ENCODE measurements at regions not wholly inside any gene's neighbourhood (a gene's known extent, or its start where the extent isn't known, plus 50 kb on each side); places are given as distances from the start of the nearest gene placed in this dataset.

DNA sequence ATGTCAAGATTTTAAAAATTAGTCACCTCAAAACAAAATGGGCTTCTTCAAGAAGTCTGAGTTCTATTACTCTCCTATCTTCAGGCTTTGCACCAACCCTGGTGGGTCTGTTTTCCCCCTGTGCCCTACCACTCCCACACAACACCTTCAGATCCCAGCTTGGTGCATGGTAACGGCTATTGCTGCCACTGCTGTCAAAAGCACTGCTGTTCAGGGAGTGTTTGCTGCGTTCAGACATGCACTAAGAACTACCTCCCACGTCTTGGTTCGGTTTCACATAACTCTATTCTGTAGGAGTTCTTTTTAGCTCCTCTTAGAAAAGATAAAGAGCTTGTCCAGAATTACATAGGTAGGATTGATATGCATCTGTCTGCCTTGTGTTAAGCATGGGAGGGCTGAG, 799.2 kb downstream of the NR2F2 start:
- in situ Hi-C loops (cut with MboI) (no loop called here), intact Hi-C loops (cut with micrococcal nuclease) (no loop called here)
- Histone ChIP-seq H3K9ac (ENCODE audit: insufficient read depth in 1 of 2, low read depth in 2 of 2, low read length in 2 of 2) (no peak overlapping the region), H3K36me3 (ENCODE audit: control insufficient read depth, insufficient read depth, low read length) (no peaks in the 10 kb centered on the region), H4K20me1 (replicated peaks; ENCODE audit: control insufficient read depth, insufficient read depth, low read length) (no peaks in the 10 kb centered on the region), H3K4me3 (no peak overlapping the region), H3K9me1 (ENCODE audit: control insufficient read depth, insufficient read depth, low read length) (no peaks in the 10 kb centered on the region), H3K9me3 (replicated peaks; ENCODE audit: control insufficient read depth, insufficient read depth, low read depth, low read length) (no peaks in the 10 kb centered on the region), H3K4me2 (ENCODE audit: insufficient read depth, low read length) (no peak overlapping the region), H2AFZ (ENCODE audit: low read depth, low read length) (no peak overlapping the region), H3K27me3 (ENCODE audit: control insufficient read depth in 2 of 2, insufficient read depth in 2 of 2, low read length in 2 of 2) (no peaks in the 10 kb centered on the region), H3K4me1 (replicated peaks in 1 of 2; ENCODE audit: control insufficient read depth in 2 of 2, insufficient read depth in 2 of 2, low read length in 2 of 2) (no peaks in the 10 kb centered on the region), H3K27ac (ENCODE audit: extremely low read depth, low read depth, low read length) (no peak overlapping the region), H3K79me2 (ENCODE audit: control insufficient read depth, insufficient read depth, low read length) (no peaks in the 10 kb centered on the region)
- ChIA-PET POLR2A (no interaction called here), CTCF (ENCODE audit: low intra/inter-chr PET ratio) (no interaction called here)
- no TSS peak for BruUV-seq (replicated peaks)
- TF ChIP-seq MEF2A (IDR thresholded peaks at IDR 0.05; ENCODE audit: control insufficient read depth, low read depth, low read length) (no peak), SNRNP70 (optimal IDR thresholded peaks at IDR 0.05; ENCODE audit: low read depth, low read length) (no peak), KAT2B (IDR thresholded peaks at IDR 0.05; ENCODE audit: low read depth, low read length) (no peak), GTF2F1 (IDR thresholded peaks at IDR 0.05; ENCODE audit: low read depth, low read length) (no peak), TAF1 (IDR thresholded peaks at IDR 0.05; ENCODE audit: control insufficient read depth, extremely low read depth, insufficient read depth, low read length, severe bottlenecking) (no peak), SIX5 (IDR thresholded peaks at IDR 0.05; ENCODE audit: borderline replicate concordance in 1 of 2, insufficient read depth in 1 of 2, low read depth in 1 of 2, low read length in 2 of 2) (no peak), LARP7 (IDR thresholded peaks at IDR 0.05) (no peak)
- TF ChIP-seq, protein P1, sequence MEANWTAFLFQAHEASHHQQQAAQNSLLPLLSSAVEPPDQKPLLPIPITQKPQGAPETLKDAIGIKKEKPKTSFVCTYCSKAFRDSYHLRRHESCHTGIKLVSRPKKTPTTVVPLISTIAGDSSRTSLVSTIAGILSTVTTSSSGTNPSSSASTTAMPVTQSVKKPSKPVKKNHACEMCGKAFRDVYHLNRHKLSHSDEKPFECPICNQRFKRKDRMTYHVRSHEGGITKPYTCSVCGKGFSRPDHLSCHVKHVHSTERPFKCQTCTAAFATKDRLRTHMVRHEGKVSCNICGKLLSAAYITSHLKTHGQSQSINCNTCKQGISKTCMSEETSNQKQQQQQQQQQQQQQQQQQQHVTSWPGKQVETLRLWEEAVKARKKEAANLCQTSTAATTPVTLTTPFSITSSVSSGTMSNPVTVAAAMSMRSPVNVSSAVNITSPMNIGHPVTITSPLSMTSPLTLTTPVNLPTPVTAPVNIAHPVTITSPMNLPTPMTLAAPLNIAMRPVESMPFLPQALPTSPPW (CRISPR knock-in tag; IDR thresholded peaks at IDR 0.05) = no peak
- TF ChIP-seq, protein P2, sequence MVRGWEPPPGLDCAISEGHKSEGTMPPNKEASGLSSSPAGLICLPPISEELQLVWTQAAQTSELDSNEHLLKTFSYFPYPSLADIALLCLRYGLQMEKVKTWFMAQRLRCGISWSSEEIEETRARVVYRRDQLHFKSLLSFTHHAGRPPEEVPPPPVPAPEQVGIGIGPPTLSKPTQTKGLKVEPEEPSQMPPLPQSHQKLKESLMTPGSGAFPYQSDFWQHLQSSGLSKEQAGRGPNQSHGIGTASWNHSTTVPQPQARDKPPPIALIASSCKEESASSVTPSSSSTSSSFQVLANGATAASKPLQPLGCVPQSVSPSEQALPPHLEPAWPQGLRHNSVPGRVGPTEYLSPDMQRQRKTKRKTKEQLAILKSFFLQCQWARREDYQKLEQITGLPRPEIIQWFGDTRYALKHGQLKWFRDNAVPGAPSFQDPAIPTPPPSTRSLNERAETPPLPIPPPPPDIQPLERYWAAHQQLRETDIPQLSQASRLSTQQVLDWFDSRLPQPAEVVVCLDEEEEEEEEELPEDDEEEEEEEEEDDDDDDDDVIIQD (CRISPR knock-in tag; IDR thresholded peaks at IDR 0.05) = no peak
- DNase-seq (ENCODE audit: extremely low read depth in 1 of 4, low spot score in 3 of 4) (no peak), ATAC-seq (no peak), FAIRE-seq (no peak)
- WGBS (ENCODE audit: insufficient coverage, low coverage, missing lambda C conversion rate) = 0% methylated on average over 4 of the region's 4 CpGs

Measured in K562 (cell line).